ENCODE measurements at regions not wholly inside any gene's neighbourhood (a gene's known extent, or its start where the extent isn't known, plus 50 kb on each side); places are given as distances from the start of the nearest gene placed in this dataset.

GRCh38 chr4:160426233-160426632 lies 1323.4 kb downstream of the RAPGEF2 start:
- ATAC-seq (no peak), DNase-seq (ENCODE audit: low spot score) (no peak), FAIRE-seq (no peak)
- H4K20me1 ChIP-seq (ENCODE audit: insufficient read depth, low read length): no peaks in the 10 kb centered on the region
- no peak overlapping the region for H3K4me2 ChIP-seq (ENCODE audit: low read depth, low read length)
- H3K4me3 ChIP-seq (replicated peaks in 1 of 3; ENCODE audit: insufficient read depth in 1 of 3, low read depth in 2 of 3, low read length in 3 of 3): no peak overlapping the region
- no peak overlapping the region for H3K9ac ChIP-seq (ENCODE audit: insufficient read depth, low read depth, low read length)
- intact Hi-C loops (cut with micrococcal nuclease; ENCODE audit: unreplicated experiment) (no loop called here), in situ Hi-C loops (cut with HindIII; ENCODE audit: extremely low pct_ligation_motif_present, low pct_unique_long_range_greater_than_20kb) (no loop called here)
- no peaks in the 10 kb centered on the region for H3K4me1 ChIP-seq (ENCODE audit: insufficient read depth, low read length)
- WGBS (ENCODE audit: low lambda C conversion rate): 40% methylated on average over 2 of the region's 2 CpGs
- H3K79me2 ChIP-seq (ENCODE audit: insufficient read depth, low read length): no peaks in the 10 kb centered on the region
- H3K36me3 ChIP-seq (replicated peaks in 1 of 2; ENCODE audit: control insufficient read depth in 1 of 2, insufficient read depth in 2 of 2, low read length in 2 of 2): no peaks in the 10 kb centered on the region
- CTCF ChIA-PET (ENCODE audit: low intra/inter-chr PET ratio, low total read pairs): no interaction called here
- BruUV-seq (replicated peaks): no TSS peak
- no peak overlapping the region for H3K27ac ChIP-seq (ENCODE audit: extremely low read length, insufficient read depth, low read length)
- POLR2A ChIA-PET: no interaction called here
- no peak overlapping the region for H2AFZ ChIP-seq (ENCODE audit: low read length)
- H3K9me3 ChIP-seq (ENCODE audit: low read length): no peaks in the 10 kb centered on the region
- H3K27me3 ChIP-seq (ENCODE audit: control insufficient read depth in 1 of 2, insufficient read depth in 2 of 2, low read length in 2 of 2): no peaks in the 10 kb centered on the region
- no peak for TF ChIP-seq PAWR (CRISPR knock-in tag; IDR thresholded peaks at IDR 0.05; ENCODE audit: borderline replicate concordance)
- TF ChIP-seq PRDM10 (CRISPR knock-in tag; IDR thresholded peaks at IDR 0.05; ENCODE audit: low read depth): no peak
- no peak for TF ChIP-seq POLR2AphosphoS5 (IDR thresholded peaks at IDR 0.05; ENCODE audit: low read depth, low read length)
- TF ChIP-seq ADNP (CRISPR knock-in tag; IDR thresholded peaks at IDR 0.05): no peak
- no peak for TF ChIP-seq ZNF430 (CRISPR knock-in tag; IDR thresholded peaks at IDR 0.05)
- no peak for TF ChIP-seq ZNF615 (CRISPR knock-in tag; IDR thresholded peaks at IDR 0.05; ENCODE audit: borderline replicate concordance)
- TF ChIP-seq DMAP1 (CRISPR knock-in tag; IDR thresholded peaks at IDR 0.05): no peak
- TF ChIP-seq HNRNPH1 (optimal IDR thresholded peaks at IDR 0.05; ENCODE audit: low read depth, low read length): no peak
- no peak for TF ChIP-seq ETS1 (CRISPR knock-in tag; IDR thresholded peaks at IDR 0.05)
- TF ChIP-seq ZNF230 (CRISPR knock-in tag; IDR thresholded peaks at IDR 0.05): no peak
- TF ChIP-seq ZNF597 (CRISPR knock-in tag; IDR thresholded peaks at IDR 0.05): no peak
